Trophoblast cell (in vitro differentiated cells and primary cell): ENCODE measurements at regions not wholly inside any gene's neighbourhood (a gene's known extent, or its start where the extent isn't known, plus 50 kb on each side); places are given as distances from the start of the nearest gene placed in this dataset.

ENCODE experiments used
- DNase-seq, 2 donors: peaks; one replicate each; pipeline ENCODE4 v3.0.0-alpha.2; 2016
- H2AFZ ChIP-seq: 2 replicates; pipeline ENCODE4 v1.6.1; 2013; ENCODE audit warnings: low read length, moderate library complexity, mild to moderate bottlenecking; ENCODE audit not compliant: insufficient read depth, poor library complexity
- H2AK5ac ChIP-seq: 2 replicates; pipeline ENCODE4 v1.6.1; 2013; ENCODE audit warnings: mild to moderate bottlenecking, low read length
- H2BK120ac ChIP-seq: 2 replicates; pipeline ENCODE4 v1.6.1; 2013; ENCODE audit warnings: low read length, mild to moderate bottlenecking, moderate library complexity; ENCODE audit not compliant: insufficient read depth, poor library complexity
- H2BK12ac ChIP-seq: 2 replicates; pipeline ENCODE4 v1.6.1; 2013; ENCODE audit warnings: mild to moderate bottlenecking, low read length, moderate library complexity
- H2BK5ac ChIP-seq: 2 replicates; pipeline ENCODE4 v1.6.1; 2013; ENCODE audit warnings: low read length, low read depth, moderate library complexity, mild to moderate bottlenecking; ENCODE audit not compliant: poor library complexity
- H3K14ac ChIP-seq: 2 replicates; pipeline ENCODE4 v1.6.1; 2013; ENCODE audit warnings: mild to moderate bottlenecking, low read length
- H3K18ac ChIP-seq: 2 replicates; pipeline ENCODE4 v1.6.1; 2013; ENCODE audit warnings: mild to moderate bottlenecking, low read length
- H3K23ac ChIP-seq: 2 replicates; pipeline ENCODE4 v1.6.1; 2013; ENCODE audit warnings: low read length
- H3K27ac ChIP-seq: 2 replicates; pipeline ENCODE4 v1.5.1; 2013; ENCODE audit warnings: low read depth, mild to moderate bottlenecking, inconsistent platforms, low read length, moderate library complexity
- H3K27me3 ChIP-seq: 2 replicates; pipeline ENCODE4 v1.6.1; 2013; ENCODE audit warnings: inconsistent platforms, mild to moderate bottlenecking, low read length, moderate library complexity; ENCODE audit not compliant: insufficient read depth
- H3K36me3 ChIP-seq, 2 experiments: 1 replicate in 1 of 2; 2 replicates in 1 of 2; pipeline ENCODE4 v1.6.1; 2013; ENCODE audit warnings: low read length in 2 of 2, mild to moderate bottlenecking in 2 of 2, moderate library complexity in 1 of 2; ENCODE audit not compliant: insufficient read depth in 2 of 2, control insufficient read depth in 1 of 2
- H3K4ac ChIP-seq: 2 replicates; pipeline ENCODE4 v1.6.1; 2013; ENCODE audit warnings: low read depth, mild to moderate bottlenecking, low read length, moderate library complexity
- H3K4me1 ChIP-seq, 2 experiments: 1 replicate in 1 of 2; 2 replicates in 1 of 2; pipeline ENCODE4 v1.6.1; 2013; ENCODE audit warnings: low read length in 2 of 2, mild to moderate bottlenecking in 2 of 2, moderate library complexity in 1 of 2; ENCODE audit not compliant: insufficient read depth in 2 of 2, control insufficient read depth in 1 of 2
- H3K4me2 ChIP-seq: 2 replicates; pipeline ENCODE4 v1.6.1; 2013; ENCODE audit warnings: inconsistent platforms, mild to moderate bottlenecking, low read length, moderate library complexity
- H3K4me3 ChIP-seq: 2 replicates; pipeline ENCODE4 v1.5.1; 2013; ENCODE audit warnings: mild to moderate bottlenecking, low read depth, low read length, inconsistent platforms
- H3K79me1 ChIP-seq: one replicate; pipeline ENCODE4 v1.6.1; 2013; ENCODE audit warnings: low read length
- H3K79me2 ChIP-seq: 2 replicates; pipeline ENCODE4 v1.6.1; 2013; ENCODE audit warnings: low read length, mild to moderate bottlenecking; ENCODE audit not compliant: control insufficient read depth, insufficient read depth, poor library complexity
- H3K9ac ChIP-seq: 2 replicates; pipeline ENCODE4 v1.6.1; 2013; ENCODE audit warnings: mild to moderate bottlenecking, low read length
- H3K9me3 ChIP-seq: 2 replicates; pipeline ENCODE4 v1.6.1; 2013; ENCODE audit warnings: low read depth, mild to moderate bottlenecking, control low read depth, inconsistent platforms, low read length; ENCODE audit not compliant: insufficient read depth
- H4K12ac ChIP-seq: 2 replicates; pipeline ENCODE4 v1.6.1; 2013; ENCODE audit warnings: low read depth, mild to moderate bottlenecking, low read length, moderate library complexity
- H4K8ac ChIP-seq: 2 replicates; pipeline ENCODE4 v1.6.1; 2013; ENCODE audit warnings: low read depth, mild to moderate bottlenecking, low read length, moderate library complexity
- H4K91ac ChIP-seq: one replicate; pipeline ENCODE4 v1.6.1; 2013; ENCODE audit warnings: low read depth, mild to moderate bottlenecking, low read length, moderate library complexity
- WGBS: extraction: QIAGEN DNeasy Blood & Tissue Kit; methylation state at CpG from one replicate; pipeline ENCODE4 v1.1.7; 2013; ENCODE audit warnings: missing lambda C conversion rate; ENCODE audit not compliant: insufficient read length, insufficient coverage; ENCODE audit errors: extremely low coverage; 5-methylcytosine and 5-hydroxymethylcytosine counted together

DNA sequence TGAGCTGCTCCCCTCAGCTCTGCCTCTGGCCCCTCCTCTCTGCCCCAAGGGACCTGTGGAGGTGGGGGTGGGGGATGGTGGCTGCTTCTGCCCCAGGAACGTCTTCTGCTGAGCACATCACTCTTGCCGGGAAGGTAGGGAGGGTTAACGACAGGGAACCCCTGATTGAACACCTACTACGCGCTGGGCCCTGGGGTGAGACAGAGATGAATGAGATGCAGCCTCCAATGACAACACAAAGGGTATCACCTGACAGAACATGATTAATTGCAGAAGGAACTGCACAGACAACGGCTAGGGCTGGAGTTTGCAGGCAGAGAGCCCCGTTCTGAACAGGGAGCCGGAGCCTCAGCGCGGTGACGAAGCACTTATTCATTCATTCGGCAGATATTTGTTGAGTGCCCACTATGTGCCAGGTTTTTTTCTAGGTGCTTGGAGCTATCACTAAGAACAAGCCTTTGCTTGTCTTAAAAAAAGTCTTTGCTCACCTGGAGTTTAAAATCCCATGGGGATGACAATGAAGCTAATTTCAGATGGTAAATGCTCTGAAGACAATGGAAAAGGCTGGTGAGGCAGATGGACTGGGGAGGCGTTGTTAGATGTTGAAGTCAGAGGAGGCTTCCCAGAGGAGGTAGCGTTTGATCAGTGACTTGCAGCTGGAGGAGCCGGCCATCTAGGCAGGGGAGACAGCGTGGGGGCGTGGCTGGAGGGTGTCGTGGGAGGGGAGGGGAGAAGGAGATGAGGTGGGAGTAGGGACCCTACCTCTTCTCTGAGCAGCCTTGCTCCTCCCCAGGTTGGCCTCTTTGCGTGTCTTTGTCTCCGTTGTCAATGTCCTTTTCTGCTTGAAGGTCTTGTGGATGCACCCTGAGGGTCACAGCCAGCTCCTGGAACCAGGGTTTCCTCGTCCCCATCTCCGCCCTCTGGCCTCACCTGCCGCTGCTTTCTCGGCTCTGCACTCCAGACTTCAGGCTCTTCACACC lies 103.1 kb upstream of the CSF3R start:
- no peak overlapping the region for H3K4ac ChIP-seq
- H3K27ac ChIP-seq, result no peak overlapping the region
- H3K4me2 ChIP-seq, result no peak overlapping the region
- no peak overlapping the region for H2BK120ac ChIP-seq
- no peaks in the 10 kb centered on the region for H3K9me3 ChIP-seq
- H3K79me1 ChIP-seq, result no peaks in the 10 kb centered on the region
- H2BK12ac ChIP-seq, result no peak overlapping the region
- no CpG with 5 or more reads among the region's 24 CpGs for WGBS
- no peak overlapping the region for H3K14ac ChIP-seq
- H3K4me3 ChIP-seq, result no peak overlapping the region
- no peak overlapping the region for H4K12ac ChIP-seq
- no peaks in the 10 kb centered on the region for H3K27me3 ChIP-seq
- H2BK5ac ChIP-seq, result no peak overlapping the region
- H4K91ac ChIP-seq, result no peak overlapping the region
- no peaks in the 10 kb centered on the region for H3K4me1 ChIP-seq
- no peak for DNase-seq
- H4K8ac ChIP-seq, result no peak overlapping the region
- no peaks in the 10 kb centered on the region for H3K79me2 ChIP-seq
- no peak overlapping the region for H3K9ac ChIP-seq
- no peak overlapping the region for H2AK5ac ChIP-seq
- H3K18ac ChIP-seq, result no peak overlapping the region
- H3K36me3 ChIP-seq, result no peaks in the 10 kb centered on the region
- no peak overlapping the region for H2AFZ ChIP-seq
- H3K23ac ChIP-seq, result no peak overlapping the region

GRCh38 chr1:36584874-36585453 lies 102.3 kb upstream of the CSF3R start:
- Histone ChIP-seq H4K12ac (no peak overlapping the region), H2BK5ac (no peak overlapping the region), H2AK5ac (no peak overlapping the region), H3K23ac (no peak overlapping the region), H2AFZ (no peak overlapping the region), H3K4me2 (no peak overlapping the region), H3K4me1 (no peaks in the 10 kb centered on the region), H4K91ac (no peak overlapping the region), H3K9ac (no peak overlapping the region), H2BK12ac (no peak overlapping the region), H3K27ac (no peak overlapping the region), H3K36me3 (no peaks in the 10 kb centered on the region), H3K9me3 (no peaks in the 10 kb centered on the region), H3K4ac (no peak overlapping the region), H3K79me1 (no peaks in the 10 kb centered on the region), H2BK120ac (no peak overlapping the region), H3K14ac (no peak overlapping the region), H4K8ac (no peak overlapping the region), H3K27me3 (no peaks in the 10 kb centered on the region), H3K4me3 (no peak overlapping the region), H3K79me2 (no peaks in the 10 kb centered on the region), H3K18ac (no peak overlapping the region)
- DNase-seq, result no peak
- WGBS, result no CpG with 5 or more reads among the region's 6 CpGs

GRCh38 chr1:36583980-36584782 lies 101.5 kb upstream of the CSF3R start:
- H3K14ac ChIP-seq, result no peak overlapping the region

GRCh38 chr1:36583080-36583479 lies 100.4 kb upstream of the CSF3R start:
- H3K4me2 ChIP-seq, result no peak overlapping the region
- no peaks in the 10 kb centered on the region for H3K79me1 ChIP-seq
- H3K4ac ChIP-seq, result no peak overlapping the region
- H3K4me3 ChIP-seq, result no peak overlapping the region
- no peak overlapping the region for H2AFZ ChIP-seq
- no peaks in the 10 kb centered on the region for H3K9me3 ChIP-seq
- H2AK5ac ChIP-seq, result no peak overlapping the region
- H3K36me3 ChIP-seq, result no peaks in the 10 kb centered on the region
- no peak overlapping the region for H2BK5ac ChIP-seq
- H3K18ac ChIP-seq, result no peak overlapping the region
- H2BK120ac ChIP-seq, result no peak overlapping the region
- H4K12ac ChIP-seq, result no peak overlapping the region
- no peaks in the 10 kb centered on the region for H3K27me3 ChIP-seq
- H4K91ac ChIP-seq, result no peak overlapping the region
- no peak overlapping the region for H3K27ac ChIP-seq
- H3K14ac ChIP-seq, result no peak overlapping the region
- no peak overlapping the region for H4K8ac ChIP-seq
- H3K23ac ChIP-seq, result no peak overlapping the region
- DNase-seq, result no peak
- H2BK12ac ChIP-seq, result no peak overlapping the region
- H3K4me1 ChIP-seq, result no peaks in the 10 kb centered on the region
- no peaks in the 10 kb centered on the region for H3K79me2 ChIP-seq
- WGBS, result no CpG with 5 or more reads among the region's 3 CpGs
- H3K9ac ChIP-seq, result no peak overlapping the region

More at GRCh38 chr1:36583980-36584782, 101.5 kb upstream of the CSF3R start:
- H3K4ac ChIP-seq, result no peak overlapping the region
- H3K79me2 ChIP-seq, result no peaks in the 10 kb centered on the region
- DNase-seq, result no peak
- H2AFZ ChIP-seq, result no peak overlapping the region
- no peak overlapping the region for H4K91ac ChIP-seq
- no peak overlapping the region for H2BK5ac ChIP-seq
- H3K9me3 ChIP-seq, result no peaks in the 10 kb centered on the region
- H3K36me3 ChIP-seq, result no peaks in the 10 kb centered on the region
- H3K4me2 ChIP-seq, result no peak overlapping the region
- no CpG with 5 or more reads among the region's 21 CpGs for WGBS
- H3K9ac ChIP-seq, result no peak overlapping the region
- H3K27ac ChIP-seq, result no peak overlapping the region
- no peak overlapping the region for H4K12ac ChIP-seq
- H2BK12ac ChIP-seq, result no peak overlapping the region
- no peaks in the 10 kb centered on the region for H3K27me3 ChIP-seq
- no peak overlapping the region for H2BK120ac ChIP-seq
- no peak overlapping the region for H3K23ac ChIP-seq
- H4K8ac ChIP-seq, result no peak overlapping the region
- no peak overlapping the region for H3K4me3 ChIP-seq
- H3K4me1 ChIP-seq, result no peaks in the 10 kb centered on the region
- no peaks in the 10 kb centered on the region for H3K79me1 ChIP-seq
- no peak overlapping the region for H3K18ac ChIP-seq
- no peak overlapping the region for H2AK5ac ChIP-seq
